A673 (cell line): ENCODE measurements at regions not wholly inside any gene's neighbourhood (a gene's known extent, or its start where the extent isn't known, plus 50 kb on each side); places are given as distances from the start of the nearest gene placed in this dataset.

Experiments
- CTCF ChIP-seq: fragments of 300-800, 200-600 bp; sonication (generic); conservative IDR thresholded peaks from 2 replicates; pipeline ENCODE4 v1.5.1; 2017; ENCODE audit warnings: low read depth, mild to moderate bottlenecking, antibody characterized with exemption, low read length, moderate library complexity, mixed read lengths
- EZH2 ChIP-seq: fragments of 200-600 bp; sonication (generic); IDR thresholded peaks from 2 replicates; pipeline ENCODE4 v1.6.1; 2017; ENCODE audit warnings: borderline replicate concordance, low read depth, mild to moderate bottlenecking, mixed read lengths, antibody characterized with exemption, low read length; ENCODE audit not compliant: poor library complexity, severe bottlenecking

GRCh38 chr2:151020411-151020810, 241.3 kb downstream of the RBM43 start:
- TF ChIP-seq CTCF (no peak), EZH2 (no peak)
